GM23248 (cell line): ENCODE measurements at regions not wholly inside any gene's neighbourhood (a gene's known extent, or its start where the extent isn't known, plus 50 kb on each side); places are given as distances from the start of the nearest gene placed in this dataset.

ENCODE experiments used
- EZH2 ChIP-seq: fragments of 200-600 bp; sonication (generic); IDR thresholded peaks from 2 replicates; pipeline ENCODE4 v1.6.1; 2018; ENCODE audit warnings: antibody characterized with exemption, mild to moderate bottlenecking; ENCODE audit not compliant: insufficient read depth, poor library complexity, severe bottlenecking
- EZH2phosphoT487 ChIP-seq: fragments of 200-600 bp; sonication (generic); IDR thresholded peaks from 2 replicates; pipeline ENCODE4 v1.6.1; 2018; ENCODE audit warnings: antibody characterized with exemption, moderate library complexity, mild to moderate bottlenecking, low read depth; ENCODE audit not compliant: insufficient read depth

DNA sequence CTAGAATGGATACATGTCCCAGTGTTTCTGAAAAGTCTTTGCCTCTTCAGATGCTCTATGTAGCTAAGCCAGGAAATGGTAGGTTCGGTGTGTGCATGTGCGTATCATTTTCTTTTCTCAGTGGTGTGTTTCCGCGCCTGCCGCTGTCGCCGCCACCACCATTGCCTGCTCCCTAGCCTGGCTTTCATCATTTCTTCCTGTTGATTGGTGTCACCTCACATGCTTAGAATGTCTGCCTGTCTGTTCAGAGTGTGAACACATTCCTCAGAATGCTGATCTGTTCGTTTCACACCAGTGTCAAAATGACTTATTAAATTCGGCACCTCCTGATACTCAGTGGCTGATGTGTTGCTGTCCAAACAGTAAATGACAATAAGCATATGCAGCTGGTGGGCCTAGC lies 255.2 kb upstream of the SPRED2 start:
- TF ChIP-seq EZH2 (no peak), EZH2phosphoT487 (no peak)
